ENCODE measurements at regions not wholly inside any gene's neighbourhood (a gene's known extent, or its start where the extent isn't known, plus 50 kb on each side); places are given as distances from the start of the nearest gene placed in this dataset.

- DNase-seq = no peak
- peaks cover 0 to 6% (median 0%) of the 10 kb centered on the region in 8 donors for H3K9me3 ChIP-seq
- TF ChIP-seq POLR2A (IDR thresholded peaks at IDR 0.05) = no peak
- no peak for TF ChIP-seq CTCF (IDR thresholded peaks at IDR 0.05 in 8 of 11, conservative IDR thresholded peaks at IDR 0.05 in 3 of 11)
- no peak for TF ChIP-seq POLR2AphosphoS5 (IDR thresholded peaks at IDR 0.05)
- no peaks in the 10 kb centered on the region for H3K27me3 ChIP-seq (replicated peaks in 1 of 7)
- H3K27ac ChIP-seq = no peak overlapping the region
- WGBS, 5 donors = 73 to 83% (median 78%) methylated on average over 4 of the region's 4 CpGs
- H3K36me3 ChIP-seq = no peaks in the 10 kb centered on the region
- no peak overlapping the region for H3K4me3 ChIP-seq
- intact Hi-C loops (cut with DNase I; ENCODE audit: low total_unique reads) = no loop called here
- H3K4me1 ChIP-seq = no peaks in the 10 kb centered on the region
Measured at GRCh38 chr18:37619964-37620363, 54.4 kb upstream of the CELF4 start.

- no peaks in the 10 kb centered on the region for H3K36me3 ChIP-seq
Measured at GRCh38 chr18:37617623-37618022, 52.0 kb upstream of the CELF4 start.

More at GRCh38 chr18:37617623-37618022, 52.0 kb upstream of the CELF4 start:
- Histone ChIP-seq H3K27ac (no peak overlapping the region), H3K9me3 (peaks cover 0 to 6% (median 0%) of the 10 kb centered on the region in 8 donors), H3K27me3 (replicated peaks in 1 of 7) (no peaks in the 10 kb centered on the region), H3K4me1 (peaks cover 0 to 5% (median 0%) of the 10 kb centered on the region in 6 donors), H3K4me3 (no peak overlapping the region)
- no peak for DNase-seq
- intact Hi-C loops (cut with DNase I; ENCODE audit: low total_unique reads) = no loop called here
- no peak for TF ChIP-seq POLR2A (IDR thresholded peaks at IDR 0.05)
- TF ChIP-seq POLR2AphosphoS5 (IDR thresholded peaks at IDR 0.05) = no peak
- no peak for TF ChIP-seq CTCF (IDR thresholded peaks at IDR 0.05 in 8 of 11, conservative IDR thresholded peaks at IDR 0.05 in 3 of 11)
- 28 to 47% (median 39%) methylated on average over 2 of the region's 2 CpGs for WGBS, 5 donors

Small RNAs in the stretch of these regions (microRNA-seq; reads per million reads assigned to microRNA genes)
- 0 reads per million in 3 donors for gene MIR4318
- 0 reads per million in 3 donors for gene MIR5583-1
- gene MIR5583-2 = 0 reads per million in 3 donors
- gene MIR924 = 0 reads per million in 3 donors

Small RNAs in the stretch of these regions (small RNA-seq; reads per million reads assigned to genes)
- gene AC011712.1 (0 reads per million in 4 donors), gene MIR4318 (0 reads per million in 4 donors), gene MIR5583-1 (0 reads per million in 4 donors), gene RN7SKP182 (0 reads per million in 4 donors), gene RNU6-1242P (0 reads per million in 4 donors), gene RNU6-706P (0 reads per million in 4 donors)
